ENCODE measurements at regions not wholly inside any gene's neighbourhood (a gene's known extent, or its start where the extent isn't known, plus 50 kb on each side); places are given as distances from the start of the nearest gene placed in this dataset.

DNA sequence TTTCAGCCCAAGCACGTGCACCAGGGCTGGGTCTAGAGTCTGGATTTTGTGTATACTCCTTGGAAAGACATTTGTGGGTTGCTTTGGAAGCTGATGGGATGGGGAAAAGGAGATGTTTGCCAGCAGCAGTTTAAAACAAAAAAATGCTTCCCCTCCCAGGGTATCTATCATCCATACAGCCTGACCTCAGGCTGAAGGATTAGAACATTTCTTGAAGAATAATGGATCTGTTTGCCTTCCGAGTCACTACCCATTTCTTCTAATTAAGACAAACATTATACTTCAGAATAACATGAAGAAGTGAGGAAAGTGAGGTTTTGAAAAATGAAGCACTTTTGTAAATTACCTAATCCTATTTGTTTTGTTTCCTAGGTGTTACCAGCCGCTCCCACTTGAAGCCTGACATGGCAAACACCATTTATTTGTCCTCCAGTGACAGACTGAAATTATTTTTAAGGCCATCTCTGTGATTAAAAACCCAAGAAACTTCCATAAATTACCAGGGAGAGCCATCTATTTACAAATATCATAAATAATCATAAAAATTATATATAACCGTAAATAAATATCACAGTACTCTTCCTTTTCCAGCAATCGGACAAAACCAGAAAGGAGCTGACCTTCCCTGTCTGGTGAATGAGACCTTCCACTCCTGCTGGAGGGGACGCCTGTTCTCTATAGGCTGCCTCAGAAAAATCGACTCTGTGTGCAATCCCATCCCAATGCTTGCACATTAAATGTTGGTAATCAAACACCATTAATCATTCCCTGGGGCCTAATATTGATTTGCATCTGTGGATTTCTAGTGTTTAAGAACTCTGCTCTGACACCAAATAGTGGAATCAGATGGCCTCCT, 106.8 kb downstream of the C1D start:
- TF ChIP-seq MXI1 (conservative IDR thresholded peaks at IDR 0.05; ENCODE audit: poor library complexity, severe bottlenecking), result no peak
- TF ChIP-seq, protein P1, sequence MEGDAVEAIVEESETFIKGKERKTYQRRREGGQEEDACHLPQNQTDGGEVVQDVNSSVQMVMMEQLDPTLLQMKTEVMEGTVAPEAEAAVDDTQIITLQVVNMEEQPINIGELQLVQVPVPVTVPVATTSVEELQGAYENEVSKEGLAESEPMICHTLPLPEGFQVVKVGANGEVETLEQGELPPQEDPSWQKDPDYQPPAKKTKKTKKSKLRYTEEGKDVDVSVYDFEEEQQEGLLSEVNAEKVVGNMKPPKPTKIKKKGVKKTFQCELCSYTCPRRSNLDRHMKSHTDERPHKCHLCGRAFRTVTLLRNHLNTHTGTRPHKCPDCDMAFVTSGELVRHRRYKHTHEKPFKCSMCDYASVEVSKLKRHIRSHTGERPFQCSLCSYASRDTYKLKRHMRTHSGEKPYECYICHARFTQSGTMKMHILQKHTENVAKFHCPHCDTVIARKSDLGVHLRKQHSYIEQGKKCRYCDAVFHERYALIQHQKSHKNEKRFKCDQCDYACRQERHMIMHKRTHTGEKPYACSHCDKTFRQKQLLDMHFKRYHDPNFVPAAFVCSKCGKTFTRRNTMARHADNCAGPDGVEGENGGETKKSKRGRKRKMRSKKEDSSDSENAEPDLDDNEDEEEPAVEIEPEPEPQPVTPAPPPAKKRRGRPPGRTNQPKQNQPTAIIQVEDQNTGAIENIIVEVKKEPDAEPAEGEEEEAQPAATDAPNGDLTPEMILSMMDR (IDR thresholded peaks at IDR 0.05; ENCODE audit: poor library complexity, severe bottlenecking), result no peak
- no peak for TF ChIP-seq POLR2AphosphoS5 (IDR thresholded peaks at IDR 0.05)
- no peak for TF ChIP-seq EZH2 (IDR thresholded peaks at IDR 0.05; ENCODE audit: borderline replicate concordance, insufficient read depth, low read length, poor library complexity, severe bottlenecking)
- no peak for TF ChIP-seq TAF1 (IDR thresholded peaks at IDR 0.05; ENCODE audit: low read depth)
- no peak for TF ChIP-seq RAD21 (conservative IDR thresholded peaks at IDR 0.05)
- no peak for TF ChIP-seq EP300 (conservative IDR thresholded peaks at IDR 0.05; ENCODE audit: poor library complexity, severe bottlenecking)
- TF ChIP-seq SMC3 (conservative IDR thresholded peaks at IDR 0.05; ENCODE audit: poor library complexity), result no peak
- no peak for TF ChIP-seq REST (IDR thresholded peaks at IDR 0.05; ENCODE audit: borderline replicate concordance)

All from neural cell (in vitro differentiated cells).